ENCODE measurements at regions not wholly inside any gene's neighbourhood (a gene's known extent, or its start where the extent isn't known, plus 50 kb on each side); places are given as distances from the start of the nearest gene placed in this dataset.

DNA sequence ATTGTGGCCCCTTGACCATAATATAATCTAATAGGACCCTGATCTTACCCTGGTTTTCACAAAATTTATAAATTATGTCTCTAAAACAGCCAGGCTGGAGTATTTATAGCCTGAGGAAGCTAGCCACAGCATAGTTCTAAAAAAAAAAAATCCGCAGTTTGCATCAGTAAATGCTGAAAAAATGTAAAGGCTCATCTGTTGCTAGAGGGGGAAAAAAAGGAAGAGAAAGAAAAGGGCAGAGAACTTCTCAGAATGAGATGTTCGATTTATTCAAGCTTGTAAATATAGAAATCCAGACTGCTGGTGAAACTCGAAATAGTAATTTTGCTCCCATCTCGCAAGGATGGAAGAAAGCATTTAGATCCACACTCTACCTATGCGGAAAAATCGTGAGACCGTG, 467.5 kb downstream of the NTRK2 start:
- no peaks in the 10 kb centered on the region for H3K4me1 Mint-ChIP-seq (ENCODE audit: insufficient read depth, unreplicated experiment)
- H3K9me3 Mint-ChIP-seq (ENCODE audit: unreplicated experiment) = no peaks in the 10 kb centered on the region
- CTCF ChIA-PET = interaction anchor here (1.1 to 2.1 kb wide), 2 partner anchors 123 to 440 kb away, joined by 3 to 7 read pairs; no protein-coding TSS in a partner anchor
- BruUV-seq (replicated peaks) = no TSS peak
- H3K4me3 Mint-ChIP-seq (ENCODE audit: unreplicated experiment) = no peak overlapping the region
- TF ChIP-seq CTCF (IDR thresholded peaks at IDR 0.05; ENCODE audit: unreplicated experiment) = no peak
- no peaks in the 10 kb centered on the region for H3K36me3 Mint-ChIP-seq (ENCODE audit: insufficient read depth, unreplicated experiment)
- POLR2A ChIA-PET = interaction anchor here (0.6 kb wide), 1 partner anchor 15 kb away, joined by 3 read pairs; no protein-coding TSS in a partner anchor
- H3K27me3 Mint-ChIP-seq (ENCODE audit: insufficient read depth, unreplicated experiment) = no peaks in the 10 kb centered on the region
- intact Hi-C loops (cut with micrococcal nuclease) = no loop called here
- H3K27ac Mint-ChIP-seq (ENCODE audit: low read depth, unreplicated experiment) = no peak overlapping the region
- no peak for DNase-seq (ENCODE audit: unreplicated experiment)

- intact Hi-C loops (cut with micrococcal nuclease) = no loop called here
- H3K4me3 Mint-ChIP-seq (ENCODE audit: unreplicated experiment) = no peak overlapping the region
- no peaks in the 10 kb centered on the region for H3K9me3 Mint-ChIP-seq (ENCODE audit: unreplicated experiment)
- ChIA-PET POLR2A (interaction anchor here (0.6 to 0.7 kb wide), 2 partner anchors 15 to 160 kb away, joined by 3 read pairs; no protein-coding TSS in a partner anchor), CTCF (interaction anchor here (0.9 kb wide), 1 partner anchor 439 kb away, joined by 3 read pairs; no protein-coding TSS in a partner anchor)
- H3K27me3 Mint-ChIP-seq (ENCODE audit: insufficient read depth, unreplicated experiment) = no peaks in the 10 kb centered on the region
- no peaks in the 10 kb centered on the region for H3K36me3 Mint-ChIP-seq (ENCODE audit: insufficient read depth, unreplicated experiment)
- no peak for DNase-seq (ENCODE audit: unreplicated experiment)
- no peak overlapping the region for H3K27ac Mint-ChIP-seq (ENCODE audit: low read depth, unreplicated experiment)
- no peak for TF ChIP-seq CTCF (IDR thresholded peaks at IDR 0.05; ENCODE audit: unreplicated experiment)
- BruUV-seq (replicated peaks) = no TSS peak
- no peaks in the 10 kb centered on the region for H3K4me1 Mint-ChIP-seq (ENCODE audit: insufficient read depth, unreplicated experiment)
These were observed 467.0 kb downstream of the NTRK2 start for GRCh38 chr9:85136507-85136906.

- no peak for DNase-seq (ENCODE audit: unreplicated experiment)
- POLR2A ChIA-PET = no interaction called here
- Mint-ChIP-seq H3K27ac (ENCODE audit: low read depth, unreplicated experiment) (no peak overlapping the region), H3K9me3 (ENCODE audit: unreplicated experiment) (no peaks in the 10 kb centered on the region), H3K36me3 (ENCODE audit: insufficient read depth, unreplicated experiment) (no peaks in the 10 kb centered on the region), H3K27me3 (ENCODE audit: insufficient read depth, unreplicated experiment) (no peaks in the 10 kb centered on the region), H3K4me1 (ENCODE audit: insufficient read depth, unreplicated experiment) (no peaks in the 10 kb centered on the region), H3K4me3 (ENCODE audit: unreplicated experiment) (no peak overlapping the region)
- no TSS peak for BruUV-seq (replicated peaks)
- CTCF ChIA-PET = no interaction called here
- no peak for TF ChIP-seq CTCF (IDR thresholded peaks at IDR 0.05; ENCODE audit: unreplicated experiment)
- intact Hi-C loops (cut with micrococcal nuclease) = no loop called here
These were observed 461.2 kb downstream of the NTRK2 start for GRCh38 chr9:85130764-85131163.

DNA sequence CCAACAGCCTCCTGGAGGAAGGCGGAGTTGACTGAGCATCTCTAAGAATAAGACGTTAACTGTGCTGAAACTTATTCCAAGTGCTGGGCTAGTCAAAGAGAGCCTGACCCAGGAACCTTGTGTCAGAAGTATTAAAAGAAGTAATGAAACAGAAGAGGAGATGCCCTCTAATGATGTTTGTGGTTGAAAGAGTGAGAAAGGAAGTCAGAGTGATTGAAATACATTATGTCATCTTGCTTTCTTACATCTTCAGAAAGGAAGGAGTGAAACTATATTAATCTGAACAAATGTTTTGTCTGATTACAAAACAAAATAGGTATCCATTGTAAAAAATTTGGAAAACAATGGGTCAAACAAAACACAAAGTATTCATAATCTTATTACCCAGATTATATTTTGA, 460.7 kb downstream of the NTRK2 start:
- Mint-ChIP-seq H3K4me1 (ENCODE audit: insufficient read depth, unreplicated experiment) (no peaks in the 10 kb centered on the region), H3K36me3 (ENCODE audit: insufficient read depth, unreplicated experiment) (no peaks in the 10 kb centered on the region), H3K27ac (ENCODE audit: low read depth, unreplicated experiment) (no peak overlapping the region), H3K27me3 (ENCODE audit: insufficient read depth, unreplicated experiment) (no peaks in the 10 kb centered on the region), H3K9me3 (ENCODE audit: unreplicated experiment) (no peaks in the 10 kb centered on the region), H3K4me3 (ENCODE audit: unreplicated experiment) (no peak overlapping the region)
- DNase-seq (ENCODE audit: unreplicated experiment) = no peak
- ChIA-PET CTCF (no interaction called here), POLR2A (no interaction called here)
- no peak for TF ChIP-seq CTCF (IDR thresholded peaks at IDR 0.05; ENCODE audit: unreplicated experiment)
- BruUV-seq (replicated peaks) = no TSS peak
- intact Hi-C loops (cut with micrococcal nuclease) = no loop called here

Measured in MCF 10A (cell line).